NT2/D1 (cell line): ENCODE measurements at regions not wholly inside any gene's neighbourhood (a gene's known extent, or its start where the extent isn't known, plus 50 kb on each side); places are given as distances from the start of the nearest gene placed in this dataset.

ENCODE experiments used
- DNase-seq: peaks from one replicate; pipeline ENCODE4 v3.0.0-alpha.2; 2011; ENCODE audit warnings: low read depth, low spot score
- H3K27me3 ChIP-seq: 2 replicates; pipeline ENCODE4 v1.6.0; 2011; ENCODE audit warnings: mild to moderate bottlenecking; ENCODE audit not compliant: insufficient read length, insufficient read depth
- H3K36me3 ChIP-seq: 2 replicates; pipeline ENCODE4 v1.6.1; 2011; ENCODE audit warnings: mild to moderate bottlenecking, low read length, mixed read lengths; ENCODE audit not compliant: insufficient read depth, insufficient read length
- H3K4me1 ChIP-seq: 2 replicates; pipeline ENCODE4 v1.5.1; 2011; ENCODE audit not compliant: insufficient read depth, insufficient read length
- H3K4me3 ChIP-seq: 2 replicates; pipeline ENCODE4 v1.5.1; 2011; ENCODE audit warnings: low read depth; ENCODE audit not compliant: insufficient read length
- H3K9ac ChIP-seq: 2 replicates; pipeline ENCODE4 v1.6.0; 2011; ENCODE audit warnings: low read depth; ENCODE audit not compliant: insufficient read length
- H3K9me3 ChIP-seq: 2 replicates; pipeline ENCODE4 v1.5.1; 2011; ENCODE audit warnings: mild to moderate bottlenecking, low read length; ENCODE audit not compliant: insufficient read depth
- SUZ12 ChIP-seq: IDR thresholded peaks from 2 replicates; pipeline ENCODE4 v1.6.1; 2011; ENCODE audit not compliant: insufficient read length, insufficient read depth; ENCODE audit errors: extremely low read depth
- YY1 ChIP-seq: IDR thresholded peaks from 2 replicates; pipeline ENCODE4 v1.6.1; 2011; ENCODE audit not compliant: insufficient read length, insufficient read depth
- ZNF274 ChIP-seq: IDR thresholded peaks from 2 replicates; pipeline ENCODE4 v1.6.1; 2011; ENCODE audit warnings: mild to moderate bottlenecking, low read depth, low read length

- Histone ChIP-seq H3K36me3 (no peaks in the 10 kb centered on the region), H3K9me3 (no peaks in the 10 kb centered on the region), H3K27me3 (no peaks in the 10 kb centered on the region), H3K4me1 (no peaks in the 10 kb centered on the region), H3K4me3 (no peak overlapping the region), H3K9ac (no peak overlapping the region)
- no peak for DNase-seq
- TF ChIP-seq YY1 (no peak), ZNF274 (no peak), SUZ12 (no peak)
Measured at GRCh38 chr12:127425474-127425873, 841.5 kb upstream of the TMEM132C start.

GRCh38 chr12:127428420-127428819 is 838.5 kb upstream of the TMEM132C start:
- DNase-seq, result no peak
- H3K4me1 ChIP-seq, result no peaks in the 10 kb centered on the region

GRCh38 chr12:127429551-127430285 is 837.3 kb upstream of the TMEM132C start:
- H3K27me3 ChIP-seq, result no peaks in the 10 kb centered on the region
- H3K4me3 ChIP-seq, result no peak overlapping the region
- DNase-seq, result no peak
- TF ChIP-seq ZNF274 (no peak), YY1 (no peak), SUZ12 (no peak)
- no peaks in the 10 kb centered on the region for H3K36me3 ChIP-seq
- H3K9ac ChIP-seq, result no peak overlapping the region
- H3K9me3 ChIP-seq, result no peaks in the 10 kb centered on the region
- H3K4me1 ChIP-seq, result no peaks in the 10 kb centered on the region

More at GRCh38 chr12:127428420-127428819, 838.5 kb upstream of the TMEM132C start:
- H3K9ac ChIP-seq, result no peak overlapping the region
- H3K36me3 ChIP-seq, result no peaks in the 10 kb centered on the region
- H3K9me3 ChIP-seq, result no peaks in the 10 kb centered on the region
- H3K4me3 ChIP-seq, result no peak overlapping the region
- TF ChIP-seq SUZ12 (no peak), YY1 (no peak), ZNF274 (no peak)
- H3K27me3 ChIP-seq, result no peaks in the 10 kb centered on the region

GRCh38 chr12:127430401-127430800 is 836.6 kb upstream of the TMEM132C start:
- DNase-seq, result no peak
- Histone ChIP-seq H3K9me3 (no peaks in the 10 kb centered on the region), H3K4me1 (no peaks in the 10 kb centered on the region), H3K4me3 (no peak overlapping the region), H3K9ac (no peak overlapping the region), H3K36me3 (no peaks in the 10 kb centered on the region), H3K27me3 (no peaks in the 10 kb centered on the region)
- TF ChIP-seq ZNF274 (no peak), YY1 (no peak), SUZ12 (no peak)

- TF ChIP-seq SUZ12, result no peak
- TF ChIP-seq YY1, result no peak
- TF ChIP-seq ZNF274, result no peak
- H3K36me3 ChIP-seq, result no peaks in the 10 kb centered on the region
- no peaks in the 10 kb centered on the region for H3K4me1 ChIP-seq
- no peak overlapping the region for H3K4me3 ChIP-seq
- H3K27me3 ChIP-seq, result no peaks in the 10 kb centered on the region
- no peak for DNase-seq
- no peak overlapping the region for H3K9ac ChIP-seq
- H3K9me3 ChIP-seq, result no peaks in the 10 kb centered on the region
Measured at GRCh38 chr12:127431177-127431576, 835.8 kb upstream of the TMEM132C start.

GRCh38 chr12:127431594-127431993 is 835.4 kb upstream of the TMEM132C start:
- H3K4me1 ChIP-seq, result no peaks in the 10 kb centered on the region
- no peaks in the 10 kb centered on the region for H3K27me3 ChIP-seq
- no peak for DNase-seq
- no peaks in the 10 kb centered on the region for H3K36me3 ChIP-seq
- H3K9ac ChIP-seq, result no peak overlapping the region
- no peak overlapping the region for H3K4me3 ChIP-seq
- TF ChIP-seq SUZ12, result no peak
- no peak for TF ChIP-seq ZNF274
- no peak for TF ChIP-seq YY1
- no peaks in the 10 kb centered on the region for H3K9me3 ChIP-seq

- Histone ChIP-seq H3K4me3 (no peak overlapping the region), H3K9me3 (peaks cover 15% of the 10 kb centered on the region), H3K36me3 (no peaks in the 10 kb centered on the region), H3K9ac (no peak overlapping the region), H3K4me1 (no peaks in the 10 kb centered on the region), H3K27me3 (no peaks in the 10 kb centered on the region)
- TF ChIP-seq ZNF274, result no peak
- no peak for TF ChIP-seq YY1
- no peak for DNase-seq
Measured at GRCh38 chr12:127435439-127435838, 831.5 kb upstream of the TMEM132C start.
